H1 (cell line): ENCODE measurements at regions not wholly inside any gene's neighbourhood (a gene's known extent, or its start where the extent isn't known, plus 50 kb on each side); places are given as distances from the start of the nearest gene placed in this dataset.

Experiments
- CTBP2 ChIP-seq: IDR thresholded peaks from 2 replicates; pipeline ENCODE4 v1.7.0; 2011; ENCODE audit warnings: borderline replicate concordance, mild to moderate bottlenecking, moderate library complexity, mixed read lengths, low read length; ENCODE audit not compliant: insufficient read depth, insufficient read length
- JUND ChIP-seq: IDR thresholded peaks from 2 replicates; pipeline ENCODE4 v1.6.1; 2011; ENCODE audit warnings: mild to moderate bottlenecking, improper control_type of control experiment, low read length
- POLR2A ChIP-seq, 2 experiments: IDR thresholded peaks; 1 replicate in 1 of 2; 2 replicates in 1 of 2; pipeline ENCODE4 v1.6.1; 2011; ENCODE audit warnings: low read depth in 2 of 2, low read length in 2 of 2, mild to moderate bottlenecking in 2 of 2; ENCODE audit errors: control extremely low read depth in 1 of 2
- RBBP5 ChIP-seq: IDR thresholded peaks from 2 replicates; pipeline ENCODE4 v1.7.1; 2012; ENCODE audit warnings: low read depth, mild to moderate bottlenecking, inconsistent platforms, low read length, moderate library complexity, borderline replicate concordance
- SIN3A ChIP-seq, 2 experiments: IDR thresholded peaks in 1 of 2; conservative IDR thresholded peaks in 1 of 2; 2 replicates each; pipeline ENCODE4 v1.6.1; 2011 to 2012; ENCODE audit warnings: low read length in 2 of 2, improper control_type of control experiment in 1 of 2, low read depth in 1 of 2, mild to moderate bottlenecking in 1 of 2

- TF ChIP-seq CTBP2 (no peak), JUND (no peak), POLR2A (IDR thresholded peaks at IDR 0.05; ENCODE audit: control extremely low read depth in 1 of 2, low read depth in 2 of 2, low read length in 2 of 2) (no peak), RBBP5 (no peak), SIN3A (conservative IDR thresholded peaks at IDR 0.05 in 1 of 2, IDR thresholded peaks at IDR 0.05 in 1 of 2; ENCODE audit: low read depth in 1 of 2, low read length in 2 of 2) (no peak)
Measured at GRCh38 chr2:225274751-225275150, 124.8 kb upstream of the NYAP2 start (continued).
